ENCODE measurements at regions not wholly inside any gene's neighbourhood (a gene's known extent, or its start where the extent isn't known, plus 50 kb on each side); places are given as distances from the start of the nearest gene placed in this dataset.

- intact Hi-C loops (cut with DNase I) = no loop called here
- no peak for DNase-seq (ENCODE audit: low spot score)
- no peak overlapping the region for H3K27ac ChIP-seq
- H3K9me3 ChIP-seq = no peaks in the 10 kb centered on the region
- H3K4me1 ChIP-seq (replicated peaks) = no peaks in the 10 kb centered on the region
- 89% methylated on average over 1 of the region's 1 CpG for WGBS
- H3K36me3 ChIP-seq = no peaks in the 10 kb centered on the region
- TF ChIP-seq CTCF (IDR thresholded peaks at IDR 0.05) (no peak), POLR2A (IDR thresholded peaks at IDR 0.05) (no peak), POLR2AphosphoS5 (IDR thresholded peaks at IDR 0.05) (no peak)
- no peaks in the 10 kb centered on the region for H3K27me3 ChIP-seq (replicated peaks; ENCODE audit: insufficient read depth)
- H3K4me3 ChIP-seq = no peak overlapping the region
Measured at GRCh38 chr12:13784504-13784903, 196.9 kb downstream of the GRIN2B start.

- H3K27me3 ChIP-seq (replicated peaks; ENCODE audit: insufficient read depth) = no peaks in the 10 kb centered on the region
- H3K27ac ChIP-seq = no peak overlapping the region
- 63% methylated on average over 2 of the region's 2 CpGs for WGBS
- H3K36me3 ChIP-seq = no peaks in the 10 kb centered on the region
- TF ChIP-seq POLR2AphosphoS5 (IDR thresholded peaks at IDR 0.05) = no peak
- TF ChIP-seq CTCF (IDR thresholded peaks at IDR 0.05) = no peak
- TF ChIP-seq POLR2A (IDR thresholded peaks at IDR 0.05) = no peak
- intact Hi-C loops (cut with DNase I) = no loop called here
- DNase-seq (ENCODE audit: low spot score) = no peak
- H3K4me3 ChIP-seq = no peak overlapping the region
- H3K4me1 ChIP-seq (replicated peaks) = no peaks in the 10 kb centered on the region
- no peaks in the 10 kb centered on the region for H3K9me3 ChIP-seq
Measured at GRCh38 chr12:13780453-13780852, 200.9 kb downstream of the GRIN2B start.

- Histone ChIP-seq H3K27ac (no peak overlapping the region), H3K36me3 (no peaks in the 10 kb centered on the region), H3K4me1 (replicated peaks) (no peaks in the 10 kb centered on the region), H3K9me3 (no peaks in the 10 kb centered on the region), H3K27me3 (replicated peaks; ENCODE audit: insufficient read depth) (no peaks in the 10 kb centered on the region), H3K4me3 (no peak overlapping the region)
- no peak for TF ChIP-seq POLR2AphosphoS5 (IDR thresholded peaks at IDR 0.05)
- TF ChIP-seq POLR2A (IDR thresholded peaks at IDR 0.05) = no peak
- TF ChIP-seq CTCF (IDR thresholded peaks at IDR 0.05) = no peak
- intact Hi-C loops (cut with DNase I) = no loop called here
- WGBS = 97% methylated on average over 2 of the region's 2 CpGs
- DNase-seq (ENCODE audit: low spot score) = no peak
Measured at GRCh38 chr12:13777374-13777773, 204.0 kb downstream of the GRIN2B start.

GRCh38 chr12:13772264-13772663 lies 209.1 kb downstream of the GRIN2B start:
- intact Hi-C loops (cut with DNase I) = no loop called here
- no peaks in the 10 kb centered on the region for H3K36me3 ChIP-seq
- no peaks in the 10 kb centered on the region for H3K9me3 ChIP-seq
- no peak for DNase-seq (ENCODE audit: low spot score)
- H3K27ac ChIP-seq = no peak overlapping the region
- TF ChIP-seq POLR2AphosphoS5 (IDR thresholded peaks at IDR 0.05) (no peak), POLR2A (IDR thresholded peaks at IDR 0.05) (no peak), CTCF (IDR thresholded peaks at IDR 0.05) (no peak)
- H3K4me3 ChIP-seq = no peak overlapping the region
- H3K4me1 ChIP-seq (replicated peaks) = no peaks in the 10 kb centered on the region
- no peaks in the 10 kb centered on the region for H3K27me3 ChIP-seq (replicated peaks; ENCODE audit: insufficient read depth)
- 75% methylated on average over 3 of the region's 3 CpGs for WGBS

- Histone ChIP-seq H3K36me3 (no peaks in the 10 kb centered on the region), H3K27ac (no peak overlapping the region), H3K9me3 (no peaks in the 10 kb centered on the region), H3K4me3 (no peak overlapping the region), H3K27me3 (replicated peaks; ENCODE audit: insufficient read depth) (no peaks in the 10 kb centered on the region), H3K4me1 (replicated peaks) (no peaks in the 10 kb centered on the region)
- 82% methylated on average over 3 of the region's 3 CpGs for whole genome bisulfite sequencing
- TF ChIP-seq CTCF (IDR thresholded peaks at IDR 0.05) (no peak), POLR2AphosphoS5 (IDR thresholded peaks at IDR 0.05) (no peak), POLR2A (IDR thresholded peaks at IDR 0.05) (no peak)
- no peak for DNase-seq (ENCODE audit: low spot score)
- intact Hi-C loops (cut with DNase I) = no loop called here
Measured at GRCh38 chr12:13770576-13770975, 210.8 kb downstream of the GRIN2B start.
